Breast epithelium (tissue), 4 donors: ENCODE measurements at regions not wholly inside any gene's neighbourhood (a gene's known extent, or its start where the extent isn't known, plus 50 kb on each side); places are given as distances from the start of the nearest gene placed in this dataset.

Experiments
- DNase-seq, 2 donors: peaks; one replicate each; pipeline ENCODE4 v3.0.0-alpha.2; 2019; ENCODE audit warnings: low spot score in 2 of 2
- H3K27ac ChIP-seq, 2 donors: fragments of 200-600 bp; sonication (generic) in 1 of 2; one replicate each; pipeline ENCODE4 v1.5.1; 2016 to 2019; ENCODE audit warnings: mild to moderate bottlenecking in 1 of 2
- H3K27me3 ChIP-seq, 2 donors: fragments of 200-600 bp; sonication (generic) in 1 of 2; one replicate each; pipeline versions ENCODE4 v1.5.1 to v1.6.0; 2017 to 2019; ENCODE audit warnings: control low read depth in 1 of 2, mild to moderate bottlenecking in 1 of 2
- H3K36me3 ChIP-seq: fragments of 200-600 bp; one replicate; pipeline ENCODE4 v1.5.1; 2019
- H3K4me1 ChIP-seq, 2 donors: fragments of 200-600 bp; sonication (generic); one replicate each; pipeline ENCODE4 v1.5.1; 2016 to 2019; ENCODE audit warnings: control low read depth in 1 of 2
- H3K4me3 ChIP-seq, 3 donors: fragments of 200-600 bp; sonication (generic); 1 replicate in 2 of 3; 2 replicates in 1 of 3; pipeline ENCODE4 v1.5.1; 2016 to 2019; ENCODE audit warnings: mild to moderate bottlenecking in 3 of 3, moderate library complexity in 2 of 3
- H3K9me3 ChIP-seq, 2 donors: fragments of 200-600 bp; sonication (generic) in 1 of 2; one replicate each; pipeline ENCODE4 v1.5.1; 2016 to 2019; ENCODE audit warnings: control low read depth in 1 of 2
- POLR2A ChIP-seq: fragments of 450-650 bp; IDR thresholded peaks from one replicate; pipeline ENCODE4 v1.6.1; 2016; ENCODE audit warnings: antibody characterized with exemption, mild to moderate bottlenecking, moderate library complexity
- POLR2AphosphoS5 ChIP-seq, 3 donors: sonication (generic); formaldehyde crosslinking; IDR thresholded peaks; one replicate each; pipeline ENCODE4 v1.6.1; 2017; ENCODE audit warnings: antibody characterized with exemption in 3 of 3
- intact Hi-C: fragments of 100-400 bp; cut with DNase I; formaldehyde crosslinking; loops from one replicate; pipeline ENCODE4 v1.15.1; 2023; ENCODE audit warnings: low total_unique reads
- TF ChIP-seq, protein P1 (sequence below), 3 donors: fragments of 450-650 bp; IDR thresholded peaks; one replicate each; pipeline ENCODE4 v1.5.1; 2016 to 2017; ENCODE audit warnings: antibody characterized with exemption in 3 of 3, mild to moderate bottlenecking in 3 of 3, moderate library complexity in 3 of 3

DNA sequence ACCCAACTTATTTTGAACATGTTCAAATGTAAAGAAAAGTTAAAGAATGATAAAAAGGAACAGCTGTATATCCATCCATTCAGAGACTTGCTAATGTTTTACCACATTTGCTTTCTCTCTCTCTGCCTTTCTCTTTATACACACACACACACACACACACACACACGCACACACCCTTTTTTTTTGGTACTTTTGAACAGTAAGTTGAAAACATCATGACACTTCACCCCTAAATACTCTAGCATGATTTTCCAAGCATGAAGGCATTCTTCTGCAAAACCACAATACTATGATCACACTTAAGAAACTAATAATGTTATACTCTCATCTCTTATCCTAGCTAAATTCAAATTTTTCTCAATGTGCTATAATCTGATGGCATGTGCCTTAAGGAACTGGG lies 192.3 kb downstream of the UTRN start:
- TF ChIP-seq POLR2AphosphoS5 (IDR thresholded peaks at IDR 0.05), result no peak
- TF ChIP-seq POLR2A, result no peak
- TF ChIP-seq, protein P1, sequence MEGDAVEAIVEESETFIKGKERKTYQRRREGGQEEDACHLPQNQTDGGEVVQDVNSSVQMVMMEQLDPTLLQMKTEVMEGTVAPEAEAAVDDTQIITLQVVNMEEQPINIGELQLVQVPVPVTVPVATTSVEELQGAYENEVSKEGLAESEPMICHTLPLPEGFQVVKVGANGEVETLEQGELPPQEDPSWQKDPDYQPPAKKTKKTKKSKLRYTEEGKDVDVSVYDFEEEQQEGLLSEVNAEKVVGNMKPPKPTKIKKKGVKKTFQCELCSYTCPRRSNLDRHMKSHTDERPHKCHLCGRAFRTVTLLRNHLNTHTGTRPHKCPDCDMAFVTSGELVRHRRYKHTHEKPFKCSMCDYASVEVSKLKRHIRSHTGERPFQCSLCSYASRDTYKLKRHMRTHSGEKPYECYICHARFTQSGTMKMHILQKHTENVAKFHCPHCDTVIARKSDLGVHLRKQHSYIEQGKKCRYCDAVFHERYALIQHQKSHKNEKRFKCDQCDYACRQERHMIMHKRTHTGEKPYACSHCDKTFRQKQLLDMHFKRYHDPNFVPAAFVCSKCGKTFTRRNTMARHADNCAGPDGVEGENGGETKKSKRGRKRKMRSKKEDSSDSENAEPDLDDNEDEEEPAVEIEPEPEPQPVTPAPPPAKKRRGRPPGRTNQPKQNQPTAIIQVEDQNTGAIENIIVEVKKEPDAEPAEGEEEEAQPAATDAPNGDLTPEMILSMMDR (IDR thresholded peaks at IDR 0.05), result no peak
- Histone ChIP-seq H3K4me3 (no peak overlapping the region), H3K27me3 (no peaks in the 10 kb centered on the region), H3K9me3 (no peaks in the 10 kb centered on the region), H3K36me3 (no peaks in the 10 kb centered on the region), H3K27ac (no peak overlapping the region), H3K4me1 (no peaks in the 10 kb centered on the region)
- no peak for DNase-seq
- intact Hi-C loops, result no loop called here

- Histone ChIP-seq H3K27ac (peak overlapping the region in 1 of 2 donors; percentile 61), H3K36me3 (no peaks in the 10 kb centered on the region), H3K4me1 (no peaks in the 10 kb centered on the region), H3K4me3 (no peak overlapping the region), H3K27me3 (no peaks in the 10 kb centered on the region), H3K9me3 (no peaks in the 10 kb centered on the region)
- DNase-seq, result no peak
- intact Hi-C loops, result no loop called here
- TF ChIP-seq POLR2A, result no peak
- TF ChIP-seq POLR2AphosphoS5 (IDR thresholded peaks at IDR 0.05), result no peak
- TF ChIP-seq, protein P1 (IDR thresholded peaks at IDR 0.05), result no peak
Measured at GRCh38 chr6:144477856-144478255, 192.7 kb downstream of the UTRN start.

- Histone ChIP-seq H3K4me3 (no peak overlapping the region), H3K36me3 (no peaks in the 10 kb centered on the region), H3K27me3 (no peaks in the 10 kb centered on the region), H3K9me3 (no peaks in the 10 kb centered on the region), H3K4me1 (no peaks in the 10 kb centered on the region), H3K27ac (peak overlapping the region; percentile 61 to 66)
- intact Hi-C loops, result no loop called here
- TF ChIP-seq, protein P1 (IDR thresholded peaks at IDR 0.05), result no peak
- TF ChIP-seq POLR2AphosphoS5 (IDR thresholded peaks at IDR 0.05), result no peak
- DNase-seq, result peak in 1 of 2 donors; percentile 26
Measured at GRCh38 chr6:144478483-144478882, 193.3 kb downstream of the UTRN start.

- Histone ChIP-seq H3K36me3 (no peaks in the 10 kb centered on the region), H3K27me3 (no peaks in the 10 kb centered on the region), H3K4me3 (no peak overlapping the region), H3K9me3 (no peaks in the 10 kb centered on the region), H3K27ac (peak overlapping the region in 1 of 2 donors; percentile 24), H3K4me1 (no peaks in the 10 kb centered on the region)
- no peak for DNase-seq
- intact Hi-C loops, result no loop called here
- TF ChIP-seq, protein P1 (IDR thresholded peaks at IDR 0.05), result no peak
- no peak for TF ChIP-seq POLR2A
Measured at GRCh38 chr6:144479991-144480390, 194.9 kb downstream of the UTRN start.

GRCh38 chr6:144480473-144480872 lies 195.3 kb downstream of the UTRN start:
- H3K27ac ChIP-seq, result peak overlapping the region in 1 of 2 donors; percentile 24
- intact Hi-C loops, result no loop called here

More at GRCh38 chr6:144480473-144480872, 195.3 kb downstream of the UTRN start:
- H3K27me3 ChIP-seq, result no peaks in the 10 kb centered on the region
- H3K36me3 ChIP-seq, result no peaks in the 10 kb centered on the region
- no peak for DNase-seq
- H3K4me3 ChIP-seq, result no peak overlapping the region
- H3K9me3 ChIP-seq, result no peaks in the 10 kb centered on the region
- TF ChIP-seq, protein P1 (IDR thresholded peaks at IDR 0.05), result no peak
- TF ChIP-seq POLR2A (no peak), POLR2AphosphoS5 (IDR thresholded peaks at IDR 0.05) (no peak)
- no peaks in the 10 kb centered on the region for H3K4me1 ChIP-seq
